Glomerular endothelial cell (primary cell): ENCODE measurements at regions not wholly inside any gene's neighbourhood (a gene's known extent, or its start where the extent isn't known, plus 50 kb on each side); places are given as distances from the start of the nearest gene placed in this dataset.

Experiments
- DNase-seq: peaks from one replicate; pipeline ENCODE4 v3.0.0-alpha.2; 2011; ENCODE audit warnings: low read depth, low spot score; ENCODE audit errors: extremely low read depth

DNA sequence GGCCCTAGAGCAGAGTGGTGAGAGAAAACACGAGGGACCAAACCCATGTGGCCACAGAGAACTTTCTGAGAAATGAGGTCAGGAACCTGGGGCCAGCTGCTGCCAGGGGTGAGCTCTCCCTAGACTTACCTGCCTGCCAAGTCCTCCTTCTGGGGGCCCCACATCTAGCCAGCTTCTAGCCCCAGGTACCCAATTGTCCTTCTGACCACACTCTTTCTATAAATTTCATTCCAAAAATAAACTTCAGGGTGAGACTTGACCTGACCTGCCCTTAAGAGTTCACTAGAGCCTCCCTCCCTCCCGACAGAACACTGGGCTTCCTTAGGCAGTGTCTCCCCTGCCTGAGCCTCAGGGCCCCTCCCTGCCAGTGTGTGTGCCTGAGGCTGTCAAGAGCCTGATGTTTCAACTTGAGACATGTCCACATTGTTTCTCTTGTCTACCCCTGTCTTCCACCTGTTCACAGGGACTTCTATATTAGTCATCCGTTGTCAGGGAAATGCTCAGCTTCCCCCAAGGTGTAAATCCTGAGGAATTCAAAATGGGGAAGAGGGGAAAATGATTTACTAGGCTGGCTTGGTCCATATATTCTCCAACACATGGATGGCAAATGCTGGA, 312.8 kb upstream of the TLE3 start:
- no peak for DNase-seq

DNA sequence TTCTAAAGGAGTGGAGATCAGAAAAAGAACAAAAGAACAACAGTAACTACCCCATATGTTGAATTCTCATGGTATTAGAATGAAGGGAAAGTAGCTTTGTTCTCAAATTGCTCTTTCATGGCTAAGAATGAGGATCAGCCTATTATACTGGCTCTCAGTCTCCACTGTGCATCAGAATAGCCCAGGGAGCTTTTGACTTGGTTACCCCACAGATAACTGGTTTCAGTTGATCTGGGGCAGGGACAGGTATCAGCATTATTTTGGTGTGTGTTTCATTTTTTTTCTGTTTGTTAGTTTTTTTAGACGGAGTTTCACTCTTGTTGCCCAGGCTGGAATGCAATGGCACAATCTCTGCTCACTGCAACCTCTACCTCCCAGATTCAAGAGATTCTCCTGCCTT, 311.7 kb upstream of the TLE3 start:
- DNase-seq, result no peak

DNA sequence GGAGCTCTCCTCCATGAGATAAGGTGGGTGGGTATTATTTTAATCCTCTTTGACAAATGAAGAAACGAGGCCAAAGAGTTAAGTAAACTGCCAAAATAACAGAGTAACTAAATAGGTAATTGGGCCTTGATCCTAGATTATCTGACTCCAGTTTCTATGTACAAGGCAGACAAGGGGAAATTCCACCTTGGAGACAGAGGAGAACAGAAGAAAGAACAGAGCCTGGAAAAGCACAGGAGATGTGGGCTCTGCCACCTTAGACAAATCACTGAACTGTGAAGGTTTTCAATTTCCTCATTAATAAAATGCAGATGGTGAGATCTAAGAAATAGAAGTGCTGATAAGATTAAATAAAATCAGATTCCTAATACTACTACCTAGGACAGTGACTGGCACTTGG, 310.2 kb upstream of the TLE3 start:
- no peak for DNase-seq

DNA sequence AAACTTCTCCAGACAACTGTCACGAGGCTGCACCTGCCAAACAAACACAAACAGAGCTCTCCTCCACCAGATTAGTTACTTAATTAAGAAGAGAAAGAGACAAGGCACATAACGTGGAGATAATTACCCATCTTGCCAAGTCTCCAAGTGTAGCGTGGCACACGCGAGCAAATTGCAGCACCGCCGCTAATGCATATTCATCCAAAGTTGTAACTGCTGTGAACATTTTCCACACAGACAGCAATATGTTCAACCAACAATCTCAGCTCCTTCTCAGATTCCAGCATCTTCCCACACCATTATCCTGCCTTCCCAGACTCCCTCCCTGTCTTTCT, 309.6 kb upstream of the TLE3 start:
- no peak for DNase-seq

DNA sequence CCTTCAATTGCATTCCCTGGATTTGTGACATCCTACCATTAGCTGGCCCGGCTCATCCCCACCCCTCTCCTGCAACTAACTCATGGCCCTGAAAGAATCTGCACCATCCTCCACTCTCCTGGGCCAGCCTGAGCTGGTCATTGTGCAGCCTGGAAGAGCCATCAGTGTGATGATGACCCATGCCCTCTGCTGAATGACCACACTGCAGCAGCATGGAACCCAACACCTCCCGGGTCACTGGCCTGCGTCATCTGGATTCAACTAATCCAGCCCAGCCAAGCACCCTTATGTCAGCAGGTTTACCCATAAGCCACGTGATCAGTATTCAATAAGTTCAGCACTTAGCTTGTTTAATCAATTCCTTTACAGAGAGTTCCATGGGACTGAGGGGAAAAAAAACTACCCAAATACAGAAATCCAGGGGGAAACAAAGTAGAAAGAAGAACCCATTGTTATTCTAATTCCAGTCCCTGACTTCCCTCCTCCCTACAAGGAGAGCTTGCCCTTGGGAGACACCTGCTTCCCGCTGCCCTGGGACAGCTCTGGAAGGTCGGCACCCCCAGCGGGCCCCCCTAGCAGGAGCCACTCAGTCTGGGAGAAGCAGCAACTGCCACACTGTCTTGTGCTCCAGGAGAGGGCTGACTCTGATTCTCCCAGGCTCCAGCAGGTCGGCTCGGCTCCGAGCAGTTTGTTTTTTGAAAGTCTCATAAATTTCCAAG, 309.1 kb upstream of the TLE3 start:
- DNase-seq, result no peak

DNA sequence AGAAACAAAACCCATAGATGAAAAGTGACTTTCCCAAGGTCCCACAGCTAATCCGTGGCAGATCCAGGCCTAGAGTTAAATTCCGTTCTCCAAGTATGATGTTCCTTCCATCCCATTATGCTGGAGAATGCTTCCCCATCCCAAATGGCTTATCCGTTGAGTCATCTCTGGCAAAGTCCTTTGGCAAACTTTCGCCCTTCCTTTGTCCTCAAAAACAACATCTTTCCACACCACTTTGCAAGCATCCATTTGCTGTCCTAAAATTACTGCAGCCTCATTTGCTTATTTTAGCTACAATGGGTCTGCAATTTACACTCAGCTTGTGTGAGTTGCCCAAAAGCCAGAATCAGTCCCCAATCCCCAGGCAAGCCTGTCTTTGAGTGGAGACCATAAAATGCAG, 304.0 kb upstream of the TLE3 start:
- DNase-seq, result no peak

DNA sequence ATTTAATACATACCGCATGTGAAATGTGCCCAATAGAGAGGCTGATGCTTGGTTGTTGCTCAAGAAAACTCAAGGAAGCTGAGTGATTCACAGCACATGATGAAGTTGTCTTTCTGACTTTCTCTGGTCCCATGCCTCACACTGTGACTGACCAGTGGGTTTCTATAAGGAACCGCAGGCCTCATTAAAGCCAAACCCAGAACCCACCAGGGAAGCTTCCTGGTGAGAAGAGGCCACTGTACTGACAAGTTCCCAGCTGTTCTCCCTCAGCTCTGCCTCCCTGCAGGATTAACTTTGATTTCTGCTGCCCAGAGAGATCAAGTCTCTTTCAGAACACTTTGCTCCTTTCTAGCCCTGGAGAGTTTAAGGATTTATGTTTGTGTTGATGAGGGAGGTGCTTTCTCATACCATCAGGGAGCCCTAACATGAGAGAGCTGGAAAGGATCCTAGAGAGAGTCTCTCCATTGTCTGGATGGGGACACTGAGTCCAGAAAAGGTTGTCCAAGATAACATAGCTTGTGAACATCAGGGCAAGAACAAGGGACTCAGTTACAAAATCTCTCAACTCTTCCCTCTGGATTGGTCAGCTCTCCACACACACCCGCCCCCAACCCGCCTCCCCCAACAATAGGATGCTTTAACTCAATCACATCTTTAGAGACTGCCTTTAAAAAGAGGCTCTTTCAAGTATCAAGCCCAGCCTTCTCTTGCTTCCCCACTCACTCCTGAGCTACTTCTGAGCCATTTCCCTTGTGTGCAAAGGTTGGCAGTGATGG, 303.2 kb upstream of the TLE3 start:
- DNase-seq, result no peak

DNA sequence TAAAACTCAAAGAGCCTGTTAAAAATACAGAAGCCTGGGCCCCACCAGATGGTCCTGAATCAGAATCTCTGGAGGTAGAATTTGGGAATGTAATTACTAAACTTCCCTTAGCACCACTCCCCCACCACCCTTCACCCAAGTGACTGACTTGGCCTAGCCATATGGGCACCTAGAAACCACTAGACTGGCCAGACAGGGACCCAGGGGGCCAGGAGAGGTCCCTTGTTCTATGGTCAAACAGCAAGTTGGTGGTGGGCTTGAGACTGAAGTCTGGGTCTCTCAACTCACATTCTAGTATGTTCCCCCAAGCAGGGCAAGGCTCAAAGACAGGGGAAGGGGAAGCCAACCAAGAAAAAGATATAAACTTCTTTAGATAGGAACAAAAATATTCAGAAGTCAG, 301.5 kb upstream of the TLE3 start:
- no peak for DNase-seq

DNA sequence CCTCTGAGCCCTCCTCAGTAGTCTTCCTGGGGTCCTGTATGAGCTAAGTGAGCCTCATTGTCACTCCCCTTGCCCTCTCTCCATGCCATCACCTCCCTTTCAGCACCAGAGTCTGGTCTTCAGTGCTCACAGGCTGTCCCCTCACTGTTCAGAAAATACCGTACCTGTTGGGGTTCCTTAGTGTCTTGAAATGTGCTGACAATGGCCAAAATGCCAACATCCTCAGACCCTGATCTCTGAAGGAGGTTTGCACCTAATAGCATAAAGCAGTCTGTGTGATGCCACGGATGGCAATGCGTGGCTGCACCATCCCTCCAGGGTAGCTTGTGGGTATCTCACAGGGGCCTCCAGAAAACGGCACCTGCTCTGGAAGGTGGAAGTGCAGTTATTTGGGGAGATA, 301.0 kb upstream of the TLE3 start:
- no peak for DNase-seq

DNA sequence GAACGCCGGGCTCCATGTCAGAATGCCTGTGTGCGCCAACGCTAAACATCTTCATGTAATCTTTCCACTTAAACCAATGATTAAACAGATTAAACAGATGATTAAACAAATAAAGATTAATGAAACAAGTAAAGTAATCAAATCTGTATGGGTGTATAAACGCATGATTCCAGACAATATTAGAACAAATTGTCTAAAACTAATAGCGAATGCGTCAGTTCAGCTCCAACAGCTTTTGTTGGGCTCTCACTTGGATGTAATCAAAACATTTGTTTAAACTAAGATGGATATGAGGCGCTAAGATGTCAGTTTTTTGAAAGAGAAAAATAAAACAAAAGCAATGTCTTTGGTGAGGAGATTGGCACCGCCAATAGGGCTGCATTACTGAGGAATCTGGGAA, 299.1 kb upstream of the TLE3 start:
- no peak for DNase-seq

DNA sequence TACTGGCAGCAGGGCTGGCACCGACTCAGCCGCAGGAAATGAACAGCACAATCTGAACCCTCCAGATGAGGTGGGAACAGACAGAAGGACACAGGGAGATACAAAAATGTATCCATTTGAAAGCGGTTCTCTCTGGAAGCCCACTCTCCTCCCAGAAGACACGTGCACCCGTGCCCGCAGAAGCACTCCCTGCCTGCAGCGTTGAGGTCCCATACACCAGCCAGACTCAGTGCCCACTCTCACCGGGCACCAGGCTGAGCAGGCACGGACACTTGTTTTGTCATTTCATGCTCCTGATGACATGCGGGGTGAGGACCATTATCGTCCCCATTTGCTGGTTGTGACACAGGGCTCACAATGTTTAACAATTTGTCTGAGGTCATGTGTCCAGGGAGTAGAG, 297.4 kb upstream of the TLE3 start:
- no peak for DNase-seq

DNA sequence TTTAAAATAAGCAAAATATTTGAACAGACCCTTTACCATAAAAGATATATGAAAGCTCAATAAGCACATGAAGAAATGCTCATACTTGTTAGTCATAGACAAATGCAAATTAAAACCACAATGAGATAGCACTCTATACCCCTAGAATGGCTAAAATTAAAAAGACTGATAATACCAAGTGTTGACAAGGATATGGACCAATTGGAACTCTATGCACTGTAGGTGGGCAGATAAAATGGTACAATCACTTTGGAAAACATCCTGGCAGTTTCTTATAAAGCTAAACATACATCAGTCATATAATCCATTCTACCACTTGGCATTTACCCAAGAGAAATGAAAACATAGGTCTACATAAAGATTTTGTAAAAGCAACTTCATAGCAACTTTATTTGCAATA, 293.0 kb upstream of the TLE3 start:
- DNase-seq, result no peak

DNA sequence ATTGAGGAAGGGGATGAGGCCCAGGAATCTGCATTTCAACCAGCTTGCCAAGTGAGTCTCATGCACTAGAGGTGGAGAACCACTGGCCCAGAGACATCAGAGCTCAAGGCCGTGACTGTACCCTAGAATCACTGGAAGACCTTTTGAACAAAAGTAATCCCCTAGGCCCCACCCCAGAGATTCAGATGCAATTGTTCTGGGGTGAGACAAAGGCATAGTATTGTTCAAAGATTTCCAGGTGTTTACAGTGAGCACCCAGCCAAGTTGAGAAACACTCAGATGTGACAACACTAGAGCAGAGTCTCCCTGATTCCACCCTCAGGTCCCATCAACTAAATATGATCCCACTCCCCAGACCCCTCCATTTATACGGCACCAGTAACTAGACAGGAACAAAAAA, 290.3 kb upstream of the TLE3 start:
- DNase-seq, result no peak

DNA sequence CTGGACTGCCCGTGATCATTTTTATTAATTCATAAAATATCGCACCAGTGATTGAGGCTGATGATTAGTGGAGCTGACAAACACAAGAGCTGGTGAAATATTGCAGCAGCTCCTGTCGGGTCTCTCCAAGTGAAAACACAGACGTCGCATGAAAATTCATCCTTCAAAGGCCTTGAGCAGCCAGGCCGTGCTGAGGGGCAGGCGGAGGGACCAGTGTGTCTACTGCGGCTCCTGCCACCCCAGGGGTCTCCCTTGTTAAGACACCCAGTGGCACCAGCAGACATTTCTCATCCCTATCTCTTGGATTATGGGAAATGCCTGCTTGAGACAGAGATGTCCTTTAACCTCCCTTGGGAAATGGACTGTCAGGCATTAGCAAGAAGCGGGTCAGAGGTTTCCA, 289.4 kb upstream of the TLE3 start:
- no peak for DNase-seq

DNA sequence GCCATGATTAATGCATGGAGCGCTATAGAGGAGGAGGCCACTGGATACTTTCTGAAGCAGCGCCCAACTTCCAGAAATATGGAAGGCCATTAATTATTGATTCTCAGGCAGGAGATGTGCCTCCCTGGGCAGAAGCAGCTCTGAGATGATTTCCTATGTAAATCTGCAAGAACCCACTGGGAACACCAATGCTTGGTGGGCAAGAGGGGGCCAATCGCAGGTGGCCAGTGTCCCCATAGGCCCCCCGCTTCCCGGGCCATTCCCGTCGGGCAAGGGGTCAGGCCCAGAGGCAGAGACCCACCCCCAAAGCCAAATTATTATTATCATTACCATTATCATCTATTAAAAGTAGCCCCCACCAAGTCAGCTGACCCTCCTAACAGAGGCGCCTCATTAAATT, 288.0 kb upstream of the TLE3 start:
- DNase-seq, result no peak

DNA sequence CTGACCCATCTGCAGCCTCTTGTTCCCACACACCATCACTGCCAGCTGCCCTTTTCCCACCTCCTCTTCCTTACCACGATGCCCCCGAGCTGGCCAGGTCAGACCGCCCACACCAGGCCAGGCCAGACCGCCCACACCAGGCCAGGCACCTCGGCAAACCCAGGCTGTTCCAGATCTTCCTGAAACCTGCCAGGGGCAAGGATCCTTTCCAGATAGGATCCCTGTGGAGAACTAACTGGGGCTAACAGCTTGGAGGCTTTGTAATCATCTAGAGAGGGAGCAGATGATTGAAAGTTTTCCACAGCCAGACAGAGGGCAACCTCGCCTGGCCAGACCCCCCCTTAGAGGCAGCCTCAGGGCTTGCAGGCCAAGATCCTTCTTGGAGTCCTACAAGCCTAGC, 287.3 kb upstream of the TLE3 start:
- no peak for DNase-seq

DNA sequence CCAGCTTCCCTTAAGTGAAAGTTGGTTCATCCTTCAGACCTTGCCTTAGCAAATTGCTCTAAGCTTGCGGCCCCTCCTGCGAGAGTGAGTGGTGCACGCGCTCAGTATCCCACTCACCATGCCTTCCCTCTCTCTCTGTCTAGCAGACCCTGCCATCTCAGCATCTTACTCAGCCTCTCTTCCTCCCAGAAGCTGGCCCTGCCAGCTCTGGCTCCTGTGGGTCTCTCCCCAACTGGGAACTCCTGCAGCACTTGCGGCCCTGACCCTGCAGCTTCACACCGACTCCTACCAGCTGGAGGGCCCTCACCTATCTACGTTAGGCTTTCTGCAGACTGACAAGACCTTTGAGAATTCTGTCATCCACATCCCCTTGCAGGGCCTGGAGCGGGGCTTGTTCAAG, 286.1 kb upstream of the TLE3 start:
- DNase-seq, result no peak

DNA sequence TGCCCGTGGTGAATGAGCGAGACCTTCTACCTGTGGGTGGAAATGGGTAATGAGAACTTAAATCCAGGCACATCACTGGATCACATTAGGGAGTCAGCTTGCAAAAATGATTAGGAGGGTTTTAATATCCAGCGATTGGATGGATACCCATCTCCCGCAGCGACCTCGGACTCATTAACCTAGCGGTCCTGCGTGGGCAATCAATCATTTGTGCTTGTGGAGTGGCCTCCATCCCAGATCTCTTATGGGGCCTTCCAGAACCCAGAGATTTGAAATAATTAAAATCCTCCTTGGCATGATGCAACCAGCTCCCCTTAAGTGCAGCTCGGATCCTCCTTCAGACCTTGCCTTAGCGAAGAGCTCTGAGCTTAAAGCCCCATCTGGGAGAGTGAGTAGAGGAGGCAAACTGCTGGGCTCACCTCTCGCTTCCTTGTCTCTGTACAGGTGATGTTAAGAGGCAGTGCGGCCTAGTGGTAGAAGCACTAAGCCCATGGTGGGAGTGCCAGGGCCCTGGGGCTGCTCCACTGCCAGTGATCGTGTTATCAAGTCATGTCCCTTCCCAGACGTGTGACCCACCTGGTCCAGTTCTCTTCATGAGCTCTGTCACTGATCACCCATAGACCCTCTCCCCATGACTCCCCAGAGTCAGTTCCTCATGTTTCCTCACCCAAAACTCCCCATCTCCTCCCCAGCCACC, 285.2 kb upstream of the TLE3 start:
- no peak for DNase-seq

DNA sequence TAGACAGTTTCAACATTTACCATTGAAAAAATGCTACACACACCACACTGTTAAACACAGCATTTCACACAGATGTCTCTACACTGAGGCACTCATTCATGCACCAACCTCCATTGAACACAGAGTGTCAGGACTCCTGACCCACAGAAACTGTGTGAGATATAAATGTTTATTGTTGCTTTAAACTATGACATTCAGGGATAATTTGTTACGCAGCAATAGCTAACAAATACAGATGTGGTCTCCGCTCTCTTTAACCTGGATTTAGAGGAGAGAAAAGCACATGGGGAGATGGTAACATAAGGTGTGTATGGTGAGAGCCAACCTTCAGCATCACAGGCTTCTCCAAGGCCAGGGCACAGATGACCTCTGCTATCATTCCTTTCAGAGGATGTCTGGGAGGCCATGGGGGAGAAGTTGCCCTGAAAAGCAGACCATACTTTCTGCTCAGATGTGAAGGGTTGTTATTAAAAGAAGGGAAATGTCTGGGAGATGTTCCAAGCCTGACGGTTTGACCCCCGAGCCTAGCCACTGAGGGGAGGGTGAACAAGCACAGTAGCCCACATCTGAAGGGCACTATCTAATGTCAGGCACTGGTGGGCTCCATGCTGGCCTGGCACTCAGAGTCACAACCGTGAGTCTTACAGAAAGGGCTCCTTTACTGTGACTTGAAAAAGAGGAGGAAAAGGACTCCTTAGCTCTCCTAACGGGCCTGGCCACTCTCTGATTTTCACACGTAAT, 284.5 kb upstream of the TLE3 start:
- DNase-seq, result no peak

DNA sequence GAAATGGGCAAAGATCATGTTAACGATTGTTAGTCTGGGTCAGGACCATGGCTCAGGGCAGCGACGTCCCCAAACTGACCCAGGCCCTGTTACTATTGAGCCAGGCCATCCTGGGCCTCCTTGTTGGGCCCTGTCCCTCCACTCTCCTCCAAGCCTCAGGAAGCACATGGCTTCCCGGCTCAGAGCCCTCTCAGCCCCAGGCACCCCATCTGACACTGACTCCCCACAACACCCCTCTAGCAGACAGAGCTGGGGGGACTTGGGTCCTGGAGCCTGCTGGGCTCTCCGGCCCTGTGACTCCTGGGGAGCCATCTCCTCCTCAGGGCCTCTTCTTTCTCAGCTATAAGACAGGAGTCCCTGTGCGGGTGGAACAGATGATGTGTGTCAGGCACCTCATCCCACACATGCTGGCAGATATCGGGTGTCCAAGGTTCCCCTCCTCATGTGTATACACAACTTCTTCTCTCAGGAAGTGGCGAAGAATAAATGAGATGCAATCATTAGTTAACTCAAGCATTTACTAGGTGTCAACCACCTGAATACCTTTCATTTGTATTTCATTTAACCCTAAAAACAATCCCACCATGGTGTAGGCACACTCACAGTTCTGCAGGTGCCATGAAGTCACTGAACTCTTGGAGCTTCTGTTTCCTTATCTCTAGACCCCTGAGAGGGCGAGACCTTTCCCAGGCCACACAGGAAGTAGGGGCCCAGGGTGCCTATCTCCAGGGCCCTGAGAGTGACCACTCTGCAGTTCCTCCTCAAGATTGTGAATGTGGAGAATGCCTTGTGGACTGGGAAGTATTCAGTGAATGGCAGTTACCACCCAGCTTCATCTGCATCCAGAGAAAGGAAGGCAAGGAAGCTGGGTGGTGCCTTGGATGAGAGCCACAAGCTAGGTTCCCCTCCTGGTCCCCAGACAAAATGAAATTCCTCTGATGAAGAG, 282.5 kb upstream of the TLE3 start:
- no peak for DNase-seq
